Peyer's patch (tissue), 4 donors: ENCODE measurements at regions not wholly inside any gene's neighbourhood (a gene's known extent, or its start where the extent isn't known, plus 50 kb on each side); places are given as distances from the start of the nearest gene placed in this dataset.

ENCODE experiments used
- DNase-seq, 3 donors: peaks; one replicate each; pipeline ENCODE4 v3.0.0-alpha.2; 2017 to 2019
- H3K27ac ChIP-seq, 4 donors: fragments of 200-600 bp; sonication (generic); one replicate each; pipeline ENCODE4 v1.5.1; 2016 to 2019
- H3K27me3 ChIP-seq, 2 donors: fragments of 200-600 bp; sonication (generic); one replicate each; pipeline ENCODE4 v1.5.1; 2019
- H3K36me3 ChIP-seq, 3 donors: fragments of 200-600 bp; sonication (generic); one replicate each; pipeline ENCODE4 v1.5.1; 2016 to 2019
- H3K4me1 ChIP-seq, 4 donors: fragments of 200-600 bp; sonication (generic); one replicate each; pipeline ENCODE4 v1.5.1; 2016 to 2019
- H3K4me3 ChIP-seq, 4 donors: fragments of 200-600 bp; sonication (generic); 1 replicate in 3 of 4; 2 replicates in 1 of 4; pipeline ENCODE4 v1.5.1; 2016 to 2019; ENCODE audit warnings: mild to moderate bottlenecking in 1 of 4
- H3K9me3 ChIP-seq, 4 donors: fragments of 200-600 bp; sonication (generic); one replicate each; pipeline ENCODE4 v1.5.1; 2016 to 2019; ENCODE audit warnings: mild to moderate bottlenecking in 1 of 4
- CTCF ChIP-seq, 6 experiments: fragments of 450-650 bp in 4 of 6; fragments of 200-600 bp in 2 of 6; sonication (generic) in 1 of 6; IDR thresholded peaks; one replicate each; pipeline ENCODE4 v1.5.1; 2017 to 2019; ENCODE audit warnings: antibody characterized with exemption in 6 of 6, mild to moderate bottlenecking in 3 of 6, moderate library complexity in 1 of 6
- POLR2A ChIP-seq, 2 donors: fragments of 450-650 bp; IDR thresholded peaks; one replicate each; pipeline ENCODE4 v1.5.1; 2017; ENCODE audit warnings: antibody characterized with exemption in 2 of 2, mild to moderate bottlenecking in 2 of 2, moderate library complexity in 2 of 2

- Histone ChIP-seq H3K27me3 (no peaks in the 10 kb centered on the region), H3K9me3 (no peaks in the 10 kb centered on the region), H3K4me3 (no peak overlapping the region), H3K36me3 (no peaks in the 10 kb centered on the region), H3K27ac (no peak overlapping the region), H3K4me1 (peaks cover 0 to 15% (median 0%) of the 10 kb centered on the region in 4 donors)
- no peak for TF ChIP-seq CTCF (IDR thresholded peaks at IDR 0.05)
- TF ChIP-seq POLR2A (IDR thresholded peaks at IDR 0.05): no peak
- DNase-seq: no peak
These were observed 52.5 kb upstream of the COMTD1 start for GRCh38 chr10:75288140-75288711.

GRCh38 chr10:75287697-75288096 lies 51.9 kb upstream of the COMTD1 start:
- Histone ChIP-seq H3K4me1 (peaks cover 0 to 17% (median 0%) of the 10 kb centered on the region in 4 donors), H3K9me3 (no peaks in the 10 kb centered on the region)
- DNase-seq: no peak

GRCh38 chr10:75286901-75287300 lies 51.1 kb upstream of the COMTD1 start:
- Histone ChIP-seq H3K9me3 (no peaks in the 10 kb centered on the region), H3K4me3 (no peak overlapping the region), H3K27ac (no peak overlapping the region), H3K27me3 (no peaks in the 10 kb centered on the region), H3K4me1 (peaks cover 0 to 17% (median 0%) of the 10 kb centered on the region in 4 donors), H3K36me3 (no peaks in the 10 kb centered on the region)
- no peak for DNase-seq
- TF ChIP-seq CTCF (IDR thresholded peaks at IDR 0.05): no peak
- no peak for TF ChIP-seq POLR2A (IDR thresholded peaks at IDR 0.05)

More at GRCh38 chr10:75287697-75288096, 51.9 kb upstream of the COMTD1 start:
- H3K36me3 ChIP-seq: no peaks in the 10 kb centered on the region
- no peak overlapping the region for H3K27ac ChIP-seq
- H3K27me3 ChIP-seq: no peaks in the 10 kb centered on the region
- TF ChIP-seq POLR2A (IDR thresholded peaks at IDR 0.05) (no peak), CTCF (IDR thresholded peaks at IDR 0.05) (no peak)
- H3K4me3 ChIP-seq: no peak overlapping the region
